OCI-LY1 (cell line): ENCODE measurements at regions not wholly inside any gene's neighbourhood (a gene's known extent, or its start where the extent isn't known, plus 50 kb on each side); places are given as distances from the start of the nearest gene placed in this dataset.

Experiments used
- H2AFZ ChIP-seq: fragments of 200-600 bp; sonication (generic), shearing (Covaris generic); 2 replicates; pipeline ENCODE4 v1.6.0; 2014; ENCODE audit warnings: antibody characterized with exemption, mild to moderate bottlenecking, low read length
- H3F3A ChIP-seq: fragments of 200-600 bp; sonication (generic), shearing (Covaris generic); 2 replicates; pipeline ENCODE4 v1.6.0; 2014; ENCODE audit warnings: mild to moderate bottlenecking, antibody characterized with exemption, low read length, moderate library complexity; ENCODE audit not compliant: insufficient read depth
- H3K27ac ChIP-seq: fragments of 200-600 bp; sonication (generic); 2 replicates; pipeline ENCODE4 v1.5.1; 2014; ENCODE audit warnings: low read length, mixed run types, mild to moderate bottlenecking, low read depth; ENCODE audit not compliant: poor library complexity, severe bottlenecking
- H3K27me3 ChIP-seq: fragments of 200-600 bp; sonication (generic); 2 replicates; pipeline ENCODE4 v1.6.0; 2014; ENCODE audit warnings: antibody characterized with exemption, mild to moderate bottlenecking, low read length, moderate library complexity; ENCODE audit not compliant: insufficient read depth
- H3K36me3 ChIP-seq: fragments of 200-600 bp; sonication (generic); 2 replicates; pipeline ENCODE4 v1.6.1; 2014; ENCODE audit warnings: mild to moderate bottlenecking, antibody characterized with exemption, low read length, moderate library complexity, mixed read lengths; ENCODE audit not compliant: insufficient read depth
- H3K4me1 ChIP-seq: fragments of 200-600 bp; sonication (generic); 2 replicates; pipeline ENCODE4 v1.5.1; 2014; ENCODE audit warnings: mild to moderate bottlenecking, low read length, moderate library complexity; ENCODE audit not compliant: insufficient read depth, severe bottlenecking
- H3K4me2 ChIP-seq: fragments of 200-600 bp; sonication (generic), shearing (Covaris generic); 2 replicates; pipeline ENCODE4 v1.6.1; 2014; ENCODE audit warnings: low read length
- H3K4me3 ChIP-seq: fragments of 200-600 bp; sonication (generic); 2 replicates; pipeline ENCODE4 v1.5.1; 2014; ENCODE audit warnings: low read length, low read depth, mild to moderate bottlenecking, mixed read lengths; ENCODE audit not compliant: poor library complexity, severe bottlenecking
- H3K79me2 ChIP-seq: fragments of 200-600 bp; shearing (Covaris generic); 2 replicates; pipeline ENCODE4 v1.6.1; 2016; ENCODE audit warnings: mixed run types, low read length, mixed read lengths; ENCODE audit not compliant: insufficient read depth
- H3K9ac ChIP-seq: fragments of 200-600 bp; sonication (generic), shearing (Covaris generic); 2 replicates; pipeline ENCODE4 v1.6.1; 2014; ENCODE audit warnings: mild to moderate bottlenecking, low read length, mixed read lengths
- H3K9me2 ChIP-seq: fragments of 200-600 bp; sonication (generic), shearing (Covaris generic); 2 replicates; pipeline ENCODE4 v1.6.1; 2014; ENCODE audit warnings: low read depth, mild to moderate bottlenecking, low read length, mixed read lengths
- H3K9me3 ChIP-seq: fragments of 200-600 bp; shearing (Covaris generic); 2 replicates; pipeline ENCODE4 v1.6.1; 2014; ENCODE audit warnings: low read length, mixed read lengths
- H4K20me1 ChIP-seq: fragments of 200-600 bp; sonication (generic), shearing (Covaris generic); 2 replicates; pipeline ENCODE4 v1.6.0; 2016; ENCODE audit warnings: mild to moderate bottlenecking, low read length; ENCODE audit not compliant: insufficient read depth
- CTCF ChIP-seq: fragments of 200-600 bp; sonication (generic), shearing (Covaris generic); IDR thresholded peaks from 2 replicates; pipeline ENCODE4 v1.5.1; 2017; ENCODE audit warnings: mild to moderate bottlenecking, antibody characterized with exemption, low read length, moderate library complexity, mixed read lengths
- EZH2 ChIP-seq: fragments of 200-600 bp; sonication (generic), shearing (Covaris generic); IDR thresholded peaks from 2 replicates; pipeline ENCODE4 v1.8.0; 2017; ENCODE audit warnings: borderline replicate concordance, mixed run types, mild to moderate bottlenecking, antibody characterized with exemption, low read length, moderate library complexity, mixed read lengths

DNA sequence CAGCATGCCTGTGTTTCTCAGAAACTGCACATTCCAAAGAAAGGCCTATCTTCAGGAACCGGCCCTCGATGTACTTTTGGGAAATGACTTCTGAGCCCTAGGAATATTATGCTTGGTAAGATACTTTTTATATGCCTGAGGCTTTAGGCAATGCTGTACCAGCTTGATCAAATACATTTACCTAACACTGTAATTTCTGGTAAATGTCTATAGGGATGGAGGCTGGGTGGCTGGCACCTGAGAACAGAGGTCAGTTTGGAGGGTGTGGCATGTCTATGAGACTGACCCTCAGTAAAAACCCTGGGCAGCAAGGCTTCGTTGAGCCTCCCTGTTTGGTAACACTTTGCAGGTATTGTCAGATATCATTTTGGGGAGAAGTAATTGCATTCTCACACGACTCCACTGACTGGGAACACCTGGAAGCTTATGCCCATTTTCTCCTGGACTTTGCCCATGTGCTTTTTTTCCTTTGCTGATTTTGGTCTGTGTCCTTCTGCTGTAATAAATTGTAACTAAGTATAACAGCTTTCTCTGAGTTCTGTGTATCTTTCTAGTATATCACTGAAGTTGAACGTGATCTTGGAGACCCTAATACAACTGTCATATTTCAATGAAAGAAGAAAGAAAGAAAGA lies 1339.1 kb downstream of the OLFM4 start:
- Histone ChIP-seq H3F3A (no peaks in the 10 kb centered on the region), H3K27ac (no peak overlapping the region), H3K36me3 (no peaks in the 10 kb centered on the region), H4K20me1 (no peaks in the 10 kb centered on the region), H3K79me2 (no peaks in the 10 kb centered on the region), H3K9me2 (no peaks in the 10 kb centered on the region), H2AFZ (no peak overlapping the region), H3K9ac (no peak overlapping the region), H3K4me3 (no peak overlapping the region), H3K27me3 (no peaks in the 10 kb centered on the region), H3K9me3 (no peaks in the 10 kb centered on the region), H3K4me1 (no peaks in the 10 kb centered on the region), H3K4me2 (no peak overlapping the region)
- TF ChIP-seq CTCF = no peak

GRCh38 chr13:54368387-54368786 lies 1339.8 kb downstream of the OLFM4 start:
- Histone ChIP-seq H3K9me2 (no peaks in the 10 kb centered on the region), H4K20me1 (no peaks in the 10 kb centered on the region), H3K4me3 (no peak overlapping the region), H3F3A (no peaks in the 10 kb centered on the region), H3K4me1 (no peaks in the 10 kb centered on the region), H3K9me3 (no peaks in the 10 kb centered on the region), H3K9ac (no peak overlapping the region), H3K4me2 (no peak overlapping the region), H3K36me3 (no peaks in the 10 kb centered on the region), H3K79me2 (no peaks in the 10 kb centered on the region), H2AFZ (no peak overlapping the region), H3K27me3 (no peaks in the 10 kb centered on the region), H3K27ac (no peak overlapping the region)
- TF ChIP-seq EZH2 = no peak
- TF ChIP-seq CTCF = no peak

GRCh38 chr13:54373211-54373610 lies 1344.6 kb downstream of the OLFM4 start:
- no peak for TF ChIP-seq EZH2
- no peak for TF ChIP-seq CTCF
- Histone ChIP-seq H3K9ac (no peak overlapping the region), H3K36me3 (no peaks in the 10 kb centered on the region), H3K4me1 (no peaks in the 10 kb centered on the region), H3K79me2 (no peaks in the 10 kb centered on the region), H2AFZ (no peak overlapping the region), H4K20me1 (no peaks in the 10 kb centered on the region), H3K9me2 (no peaks in the 10 kb centered on the region), H3F3A (no peaks in the 10 kb centered on the region), H3K27ac (no peak overlapping the region), H3K9me3 (no peaks in the 10 kb centered on the region), H3K4me3 (no peak overlapping the region), H3K4me2 (no peak overlapping the region), H3K27me3 (no peaks in the 10 kb centered on the region)
